A673 (cell line): ENCODE measurements at regions not wholly inside any gene's neighbourhood (a gene's known extent, or its start where the extent isn't known, plus 50 kb on each side); places are given as distances from the start of the nearest gene placed in this dataset.

ENCODE experiments used
- BruUV-seq: library from RNA; stranded (reverse); fragments of 400-500 nt; replicated peaks from 2 replicates; lab custom pipeline; 2021; lab: Mats Ljungman, UMichigan
- CTCF ChIA-PET: fragments of 300-600 bp; sonication (Branson Sonifier 250); formaldehyde crosslinking; loops from one replicate; lab custom pipeline; 2022; ENCODE audit warnings: antibody characterized with exemption; lab: Charles Lee
- POLR2A ChIA-PET: fragments of 300-600 bp; sonication (Branson Sonifier 250); formaldehyde crosslinking; loops from one replicate; lab custom pipeline; 2022; ENCODE audit warnings: antibody characterized with exemption; ENCODE audit not compliant: low non-redundant PET; lab: Charles Lee
- DNase-seq: peaks from one replicate; pipeline ENCODE4 v3.0.0-alpha.2; 2015; ENCODE audit warnings: low spot score
- H3K27ac ChIP-seq: fragments of 200-600 bp; sonication (generic); 2 replicates; pipeline ENCODE4 v1.5.1; 2016; ENCODE audit warnings: mixed run types, low read depth, mild to moderate bottlenecking, mixed read lengths, antibody characterized with exemption, low read length; ENCODE audit not compliant: poor library complexity, severe bottlenecking
- H3K27me3 ChIP-seq: fragments of 200-600 bp; sonication (generic); replicated peaks from 2 replicates; pipeline ENCODE4 v1.6.1; 2017; ENCODE audit warnings: mixed run types, low read depth, mild to moderate bottlenecking, mixed read lengths, antibody characterized with exemption, low read length; ENCODE audit not compliant: insufficient read depth, poor library complexity
- H3K36me3 ChIP-seq: fragments of 200-600 bp; sonication (generic); 2 replicates; pipeline ENCODE4 v1.6.1; 2016; ENCODE audit warnings: mixed run types, mild to moderate bottlenecking, mixed read lengths, antibody characterized with exemption, low read length; ENCODE audit not compliant: insufficient read depth, poor library complexity, severe bottlenecking
- H3K4me1 ChIP-seq: fragments of 200-600 bp; sonication (generic); 2 replicates; pipeline ENCODE4 v1.6.1; 2017; ENCODE audit warnings: mixed run types, mild to moderate bottlenecking, mixed read lengths, antibody characterized with exemption, low read length; ENCODE audit not compliant: insufficient read depth, poor library complexity, severe bottlenecking
- H3K4me3 ChIP-seq: fragments of 200-600 bp; sonication (generic); 2 replicates; pipeline ENCODE4 v1.5.1; 2016; ENCODE audit warnings: low read depth, mixed run types, mild to moderate bottlenecking, mixed read lengths, low read length; ENCODE audit not compliant: poor library complexity, severe bottlenecking
- H3K9me3 ChIP-seq: fragments of 200-600 bp; sonication (generic); 2 replicates; pipeline ENCODE4 v1.6.1; 2016; ENCODE audit warnings: mixed run types, low read depth, mild to moderate bottlenecking, mixed read lengths, antibody characterized with exemption, low read length; ENCODE audit not compliant: poor library complexity, severe bottlenecking
- EZH2 ChIP-seq: fragments of 200-600 bp; sonication (generic); IDR thresholded peaks from 2 replicates; pipeline ENCODE4 v1.6.1; 2017; ENCODE audit warnings: borderline replicate concordance, low read depth, mild to moderate bottlenecking, mixed read lengths, antibody characterized with exemption, low read length; ENCODE audit not compliant: poor library complexity, severe bottlenecking
- intact Hi-C: fragments of 100-400 bp; cut with micrococcal nuclease; formaldehyde crosslinking; loops from one replicate; pipeline ENCODE4 v1.10.0; 2022; ENCODE audit not compliant: unreplicated experiment
- TF ChIP-seq, protein P1 (sequence below): fragments of 300-800, 200-600 bp; sonication (generic); conservative IDR thresholded peaks from 2 replicates; pipeline ENCODE4 v1.5.1; 2017; ENCODE audit warnings: low read depth, mild to moderate bottlenecking, antibody characterized with exemption, low read length, moderate library complexity, mixed read lengths

DNA sequence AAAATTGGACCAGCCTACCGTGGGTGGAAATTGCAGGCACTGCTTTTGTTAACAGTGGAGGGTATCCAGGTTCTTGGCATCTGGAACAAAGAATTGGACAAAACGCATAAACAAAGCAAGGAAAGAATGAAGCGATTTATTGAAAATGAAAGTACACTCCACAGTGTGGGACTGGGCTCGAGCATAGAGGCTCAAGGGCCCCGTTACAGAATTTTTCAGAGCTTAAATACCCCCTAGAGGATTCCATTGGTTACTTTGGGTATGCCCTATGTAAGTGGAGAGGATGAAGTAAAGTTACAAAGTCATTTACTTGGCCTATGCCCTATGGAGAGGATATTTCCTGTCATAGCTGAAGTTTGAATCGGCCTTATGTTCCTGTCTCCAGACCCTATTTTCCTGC, 85.3 kb downstream of the GLUD2 start:
- no TSS peak for BruUV-seq
- no peak for DNase-seq
- Histone ChIP-seq H3K36me3 (no peaks in the 10 kb centered on the region), H3K27me3 (no peaks in the 10 kb centered on the region), H3K27ac (no peak overlapping the region), H3K9me3 (no peaks in the 10 kb centered on the region), H3K4me1 (no peaks in the 10 kb centered on the region), H3K4me3 (no peak overlapping the region)
- ChIA-PET POLR2A (no interaction called here), CTCF (no interaction called here)
- intact Hi-C loops, result no loop called here
- no peak for TF ChIP-seq EZH2
- TF ChIP-seq, protein P1, sequence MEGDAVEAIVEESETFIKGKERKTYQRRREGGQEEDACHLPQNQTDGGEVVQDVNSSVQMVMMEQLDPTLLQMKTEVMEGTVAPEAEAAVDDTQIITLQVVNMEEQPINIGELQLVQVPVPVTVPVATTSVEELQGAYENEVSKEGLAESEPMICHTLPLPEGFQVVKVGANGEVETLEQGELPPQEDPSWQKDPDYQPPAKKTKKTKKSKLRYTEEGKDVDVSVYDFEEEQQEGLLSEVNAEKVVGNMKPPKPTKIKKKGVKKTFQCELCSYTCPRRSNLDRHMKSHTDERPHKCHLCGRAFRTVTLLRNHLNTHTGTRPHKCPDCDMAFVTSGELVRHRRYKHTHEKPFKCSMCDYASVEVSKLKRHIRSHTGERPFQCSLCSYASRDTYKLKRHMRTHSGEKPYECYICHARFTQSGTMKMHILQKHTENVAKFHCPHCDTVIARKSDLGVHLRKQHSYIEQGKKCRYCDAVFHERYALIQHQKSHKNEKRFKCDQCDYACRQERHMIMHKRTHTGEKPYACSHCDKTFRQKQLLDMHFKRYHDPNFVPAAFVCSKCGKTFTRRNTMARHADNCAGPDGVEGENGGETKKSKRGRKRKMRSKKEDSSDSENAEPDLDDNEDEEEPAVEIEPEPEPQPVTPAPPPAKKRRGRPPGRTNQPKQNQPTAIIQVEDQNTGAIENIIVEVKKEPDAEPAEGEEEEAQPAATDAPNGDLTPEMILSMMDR, result no peak

DNA sequence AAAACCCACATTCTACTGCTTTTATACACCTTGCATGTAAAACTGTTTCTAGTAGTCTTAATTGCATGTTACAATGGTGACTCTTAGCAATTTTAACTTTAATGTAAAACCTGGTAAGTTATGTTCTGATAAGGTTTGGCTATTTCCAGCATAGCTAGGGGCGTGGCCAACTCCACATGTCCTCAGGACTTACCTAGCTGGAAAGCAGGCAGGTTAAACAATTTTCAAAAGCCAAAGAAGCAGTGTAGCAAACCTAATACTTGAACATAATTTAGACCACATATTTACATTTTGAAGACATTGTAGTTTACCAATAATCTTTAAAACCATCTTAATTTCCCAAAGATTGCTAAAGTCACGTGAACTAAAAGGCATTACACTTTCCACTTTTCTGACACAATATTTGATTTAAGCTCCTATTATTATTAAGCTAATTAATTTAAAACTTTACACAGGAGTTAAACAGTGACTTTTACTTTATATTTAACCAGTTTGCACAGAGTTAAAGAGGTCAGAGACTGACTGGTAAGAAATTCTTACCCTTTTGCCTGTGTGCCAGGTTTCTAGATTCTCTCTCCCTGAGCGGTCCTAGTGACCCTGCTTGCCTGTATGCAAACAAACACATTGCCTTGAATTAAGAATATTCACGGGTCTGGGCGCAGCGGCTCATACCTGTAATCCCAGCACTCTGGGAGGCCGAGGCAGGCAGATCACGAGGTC, 88.2 kb downstream of the GLUD2 start:
- Histone ChIP-seq H3K27me3 (no peaks in the 10 kb centered on the region), H3K9me3 (no peaks in the 10 kb centered on the region), H3K27ac (no peak overlapping the region), H3K36me3 (no peaks in the 10 kb centered on the region), H3K4me3 (no peak overlapping the region), H3K4me1 (no peaks in the 10 kb centered on the region)
- POLR2A ChIA-PET, result no interaction called here
- no peak for TF ChIP-seq EZH2
- TF ChIP-seq, protein P1, result no peak
- CTCF ChIA-PET, result no interaction called here
- no TSS peak for BruUV-seq
- intact Hi-C loops, result no loop called here
- DNase-seq, result no peak

DNA sequence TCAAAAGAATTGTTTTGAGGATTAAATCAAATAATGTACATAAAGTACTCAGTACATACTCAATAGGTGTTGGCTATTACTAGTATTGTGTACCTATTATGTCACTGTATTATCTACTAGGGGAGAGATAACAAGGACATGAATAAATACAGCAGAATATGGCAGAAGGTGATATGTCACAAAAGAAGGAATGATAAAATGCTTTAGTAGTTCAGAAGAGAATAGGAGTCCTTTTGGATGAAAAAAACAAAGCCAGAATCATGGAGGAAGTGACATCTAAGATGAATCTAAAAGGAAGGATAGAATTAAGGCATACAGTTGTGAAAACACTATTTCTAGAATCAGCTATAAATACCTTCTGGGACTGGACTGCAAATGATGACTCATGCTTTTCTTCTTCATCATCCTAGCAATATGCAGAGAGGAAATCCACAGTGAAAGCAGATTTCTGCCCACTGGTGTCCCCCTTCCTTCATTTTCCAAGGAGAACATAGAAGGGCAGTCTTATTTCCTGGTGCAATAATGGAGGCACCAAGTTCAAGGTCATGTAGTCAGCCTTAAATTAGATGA, 98.7 kb downstream of the GLUD2 start:
- Histone ChIP-seq H3K4me3 (no peak overlapping the region), H3K4me1 (no peaks in the 10 kb centered on the region), H3K27ac (no peak overlapping the region), H3K36me3 (no peaks in the 10 kb centered on the region), H3K9me3 (no peaks in the 10 kb centered on the region), H3K27me3 (no peaks in the 10 kb centered on the region)
- intact Hi-C loops, result no loop called here
- DNase-seq, result no peak
- ChIA-PET CTCF (no interaction called here), POLR2A (no interaction called here)
- BruUV-seq, result no TSS peak
- TF ChIP-seq, protein P1, result no peak
- TF ChIP-seq EZH2, result no peak
